BLaER1 treated with 17β-estradiol and CSF1 and Interleukin-3, amounts not matched to agents 10 nM and 100 nM (cell line): ENCODE measurements at regions not wholly inside any gene's neighbourhood (a gene's known extent, or its start where the extent isn't known, plus 50 kb on each side); places are given as distances from the start of the nearest gene placed in this dataset.

Experiments
- H3K27ac ChIP-seq, 11 experiments: shearing (Covaris generic); formaldehyde crosslinking; 2 replicates each; pipeline ENCODE4 v1.8.1; 2022
- H3K27me3 ChIP-seq, 11 experiments: shearing (Covaris generic); formaldehyde crosslinking; 2 replicates each; pipeline ENCODE4 v1.8.1; 2022
- H3K36me3 ChIP-seq, 11 experiments: shearing (Covaris generic); formaldehyde crosslinking; 2 replicates each; pipeline ENCODE4 v1.8.1; 2022
- H3K4me1 ChIP-seq, 10 experiments: shearing (Covaris generic); formaldehyde crosslinking; 2 replicates each; pipeline ENCODE4 v1.8.1; 2022
- H3K4me2 ChIP-seq, 11 experiments: shearing (Covaris generic); formaldehyde crosslinking; 2 replicates each; pipeline ENCODE4 v1.8.1; 2022
- H3K4me3 ChIP-seq, 10 experiments: shearing (Covaris generic); formaldehyde crosslinking; 2 replicates each; pipeline ENCODE4 v1.8.1; 2022
- H3K9ac ChIP-seq, 11 experiments: shearing (Covaris generic); formaldehyde crosslinking; 2 replicates each; pipeline ENCODE4 v1.8.1; 2022
- H3K9me3 ChIP-seq, 11 experiments: shearing (Covaris generic); formaldehyde crosslinking; replicated peaks in 1 of 11; 2 replicates each; pipeline ENCODE4 v1.8.1; 2022
- H4K20me1 ChIP-seq, 11 experiments: shearing (Covaris generic); formaldehyde crosslinking; 2 replicates each; pipeline ENCODE4 v1.8.1; 2022
- Cebpa-rat ChIP-seq, 11 experiments: shearing (Covaris generic); IDR thresholded peaks; 2 replicates each; pipeline ENCODE4 v1.8.1; 2022

DNA sequence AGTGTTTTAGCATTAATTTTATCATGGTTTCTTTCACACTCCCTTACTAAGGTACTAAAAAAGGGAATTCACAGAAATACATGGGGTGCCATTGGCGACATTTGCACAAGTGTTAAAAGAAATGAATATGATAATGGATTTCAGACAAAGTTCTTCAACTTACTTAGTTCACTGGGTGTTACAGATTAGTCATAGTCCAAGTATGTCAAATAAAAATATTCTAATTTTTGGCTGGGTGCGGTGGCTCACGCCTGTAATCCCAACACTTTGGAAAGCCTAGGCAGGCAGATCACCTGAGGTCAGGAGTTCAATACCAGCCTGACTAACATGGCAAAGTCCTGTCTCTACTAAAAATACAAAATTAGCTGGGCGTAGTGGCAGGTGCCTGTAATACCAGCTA, 286.1 kb upstream of the TFAP2D start:
- Histone ChIP-seq H3K9me3 (no peaks in the 10 kb centered on the region), H3K4me2 (no peak overlapping the region), H3K9ac (no peak overlapping the region), H3K4me3 (no peak overlapping the region), H3K36me3 (no peaks in the 10 kb centered on the region), H3K27me3 (no peaks in the 10 kb centered on the region), H3K4me1 (no peaks in the 10 kb centered on the region), H3K27ac (no peak overlapping the region), H4K20me1 (no peaks in the 10 kb centered on the region)
- TF ChIP-seq Cebpa-rat (IDR thresholded peaks at IDR 0.05): no peak

DNA sequence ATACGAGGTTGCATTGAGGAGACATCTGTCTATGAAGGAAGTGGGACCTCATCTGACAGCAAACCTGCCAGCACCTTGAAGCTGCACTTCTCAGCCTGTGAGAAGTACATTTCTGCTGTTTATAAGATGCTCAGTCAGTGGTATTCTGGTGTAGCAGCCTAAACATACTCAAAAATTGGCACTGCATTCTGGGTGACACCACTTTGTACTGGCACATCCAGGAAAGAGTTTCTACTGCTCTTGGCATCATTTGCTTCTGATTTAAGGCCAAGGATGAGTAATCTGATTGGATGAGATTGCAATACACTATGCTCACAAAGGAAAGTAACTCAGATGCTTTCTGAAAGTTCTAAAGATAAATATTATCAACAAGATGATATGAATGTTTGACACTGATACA, 275.4 kb upstream of the TFAP2D start:
- no peak overlapping the region for H3K4me3 ChIP-seq
- H4K20me1 ChIP-seq: no peaks in the 10 kb centered on the region
- no peak overlapping the region for H3K4me2 ChIP-seq
- H3K27ac ChIP-seq: no peak overlapping the region
- H3K9ac ChIP-seq: no peak overlapping the region
- no peaks in the 10 kb centered on the region for H3K36me3 ChIP-seq
- H3K4me1 ChIP-seq: no peaks in the 10 kb centered on the region; a peak in 1 of 20 replicates
- no peak for TF ChIP-seq Cebpa-rat (IDR thresholded peaks at IDR 0.05)
- no peaks in the 10 kb centered on the region for H3K9me3 ChIP-seq
- H3K27me3 ChIP-seq: no peaks in the 10 kb centered on the region

DNA sequence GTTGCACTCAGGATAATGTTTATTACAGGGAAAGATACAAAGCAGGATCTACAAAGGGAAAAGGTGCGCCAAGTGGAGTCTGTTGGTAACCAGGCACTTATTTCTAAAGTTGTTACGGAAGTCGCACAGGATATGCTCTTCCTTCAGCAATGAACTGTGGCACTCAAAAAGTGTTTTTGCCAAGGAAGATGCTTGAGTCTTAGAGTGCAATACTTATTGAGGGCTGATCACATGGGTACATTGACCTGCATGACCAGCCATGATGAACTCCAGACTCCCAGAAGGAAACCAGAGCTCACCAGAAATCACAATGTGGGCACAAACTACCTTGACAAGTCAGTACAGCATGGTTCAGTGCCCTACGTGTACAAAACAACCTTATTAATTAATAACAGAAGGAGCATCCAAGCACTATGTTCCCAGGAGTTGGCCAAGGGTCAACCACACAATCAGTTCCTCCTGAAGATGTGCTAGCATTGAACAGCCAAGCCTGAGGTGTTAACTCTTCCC, 270.7 kb upstream of the TFAP2D start:
- Histone ChIP-seq H3K9me3 (no peaks in the 10 kb centered on the region), H3K27me3 (no peaks in the 10 kb centered on the region), H3K27ac (no peak overlapping the region), H4K20me1 (no peaks in the 10 kb centered on the region), H3K4me2 (peak overlapping the region in 1 of 11 experiments; percentile 24; a peak in 2 of 22 replicates), H3K4me1 (no peaks in the 10 kb centered on the region; a peak in 1 of 20 replicates), H3K4me3 (no peak overlapping the region), H3K36me3 (no peaks in the 10 kb centered on the region), H3K9ac (no peak overlapping the region)
- no peak for TF ChIP-seq Cebpa-rat (IDR thresholded peaks at IDR 0.05)

DNA sequence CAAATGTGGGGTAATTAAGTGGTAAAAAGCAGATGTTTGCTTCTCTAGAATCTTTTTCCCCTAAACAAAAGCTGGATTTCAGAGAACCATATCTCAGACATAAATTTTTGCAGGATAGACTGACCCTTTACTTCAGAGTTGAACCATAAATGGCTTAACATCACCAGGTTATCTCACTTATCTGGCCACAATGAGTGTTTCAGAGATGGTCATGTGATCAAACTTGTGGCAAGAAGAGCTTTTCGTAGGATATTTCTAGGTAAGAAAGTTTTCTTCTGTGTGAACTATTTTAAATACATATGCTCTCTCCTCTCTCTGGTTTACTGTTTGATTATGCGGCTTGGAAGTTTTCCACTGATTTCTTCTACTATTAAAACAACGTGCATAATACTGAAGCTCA, 270.2 kb upstream of the TFAP2D start:
- Histone ChIP-seq H3K27me3 (no peaks in the 10 kb centered on the region), H3K4me3 (no peak overlapping the region), H3K4me1 (no peaks in the 10 kb centered on the region; a peak in 1 of 20 replicates), H3K4me2 (no peak overlapping the region), H3K9ac (no peak overlapping the region), H3K9me3 (no peaks in the 10 kb centered on the region), H3K27ac (no peak overlapping the region), H3K36me3 (no peaks in the 10 kb centered on the region), H4K20me1 (no peaks in the 10 kb centered on the region)
- TF ChIP-seq Cebpa-rat (IDR thresholded peaks at IDR 0.05): no peak

DNA sequence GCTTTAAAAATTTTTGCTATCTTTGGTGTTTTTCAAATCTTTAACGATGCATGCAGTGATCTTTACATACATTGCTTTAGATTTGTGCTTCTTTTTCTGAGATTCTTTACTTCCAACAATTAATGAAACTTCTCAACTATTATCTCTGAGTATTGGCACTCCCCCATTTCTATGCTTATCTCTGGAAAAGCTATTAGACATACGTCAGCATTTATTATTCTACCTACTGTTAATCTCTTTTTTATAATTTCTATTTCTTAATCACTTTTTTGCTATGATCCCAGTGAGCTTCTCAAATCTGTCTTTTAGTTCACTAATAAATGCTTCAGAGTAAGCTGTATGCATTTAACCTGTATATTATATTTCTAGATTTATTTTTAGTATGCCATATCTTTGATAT, 264.2 kb upstream of the TFAP2D start:
- Histone ChIP-seq H3K4me1 (peaks cover 0 to 9% (median 0%) of the 10 kb centered on the region in 10 experiments; a peak in 1 of 20 replicates), H4K20me1 (no peaks in the 10 kb centered on the region), H3K27me3 (no peaks in the 10 kb centered on the region), H3K9me3 (no peaks in the 10 kb centered on the region), H3K4me2 (no peak overlapping the region), H3K27ac (no peak overlapping the region), H3K36me3 (no peaks in the 10 kb centered on the region), H3K4me3 (no peak overlapping the region), H3K9ac (no peak overlapping the region)
- no peak for TF ChIP-seq Cebpa-rat (IDR thresholded peaks at IDR 0.05)

DNA sequence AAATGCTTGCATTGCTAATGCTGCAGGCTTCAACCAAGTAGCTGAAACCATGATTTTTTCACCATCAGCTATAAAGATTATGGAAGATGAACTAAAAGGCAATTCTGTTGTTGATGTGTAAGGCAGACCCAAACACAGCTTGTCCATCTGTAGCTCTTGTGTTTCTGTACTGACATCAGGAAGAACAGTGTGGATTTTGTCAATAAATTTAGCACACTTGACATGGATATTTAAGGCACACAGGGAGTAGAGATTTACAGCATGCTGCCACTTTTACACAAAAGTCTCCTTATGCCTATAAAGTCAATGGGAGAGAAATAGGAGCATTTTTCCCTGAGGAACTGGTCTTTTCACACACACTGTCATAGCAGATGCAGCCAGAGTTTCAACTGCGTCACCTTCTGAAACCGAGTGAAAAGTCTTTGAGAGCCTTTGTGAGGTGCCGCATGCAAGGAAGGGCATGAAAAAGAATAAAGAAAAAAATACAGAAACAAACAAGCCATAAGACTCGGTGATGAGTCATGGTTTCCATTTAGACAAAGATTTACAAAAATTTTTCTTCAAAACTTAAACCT, 261.4 kb upstream of the TFAP2D start:
- Histone ChIP-seq H3K36me3 (no peaks in the 10 kb centered on the region), H4K20me1 (no peaks in the 10 kb centered on the region), H3K27me3 (no peaks in the 10 kb centered on the region), H3K4me1 (peaks cover 0 to 9% (median 0%) of the 10 kb centered on the region in 10 experiments; a peak in 1 of 20 replicates), H3K4me2 (no peak overlapping the region), H3K9me3 (no peaks in the 10 kb centered on the region), H3K27ac (no peak overlapping the region), H3K4me3 (no peak overlapping the region), H3K9ac (no peak overlapping the region)
- TF ChIP-seq Cebpa-rat (IDR thresholded peaks at IDR 0.05): no peak

DNA sequence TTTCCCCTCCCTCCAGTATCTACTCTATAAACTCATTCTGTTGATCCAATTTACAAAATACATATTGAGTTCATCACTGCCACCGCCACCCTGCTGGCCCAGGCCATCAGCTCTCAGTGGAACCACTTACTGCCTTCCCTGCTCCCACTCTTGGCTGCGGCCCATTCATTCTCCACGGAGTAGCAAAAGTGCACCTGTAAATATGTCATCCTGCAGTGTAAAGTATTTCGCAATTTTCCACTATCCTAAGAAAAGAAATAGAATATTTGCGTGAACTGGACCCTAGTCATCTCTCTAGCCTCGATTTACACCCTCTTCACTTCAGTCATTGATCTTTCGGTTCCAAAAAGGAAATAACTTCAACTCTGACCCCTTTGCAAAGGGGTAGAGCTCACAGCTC, 258.3 kb upstream of the TFAP2D start:
- no peaks in the 10 kb centered on the region for H3K9me3 ChIP-seq
- no peak overlapping the region for H3K27ac ChIP-seq
- no peaks in the 10 kb centered on the region for H3K27me3 ChIP-seq
- H4K20me1 ChIP-seq: no peaks in the 10 kb centered on the region
- peak in 9 of 11 experiments; percentile 8 to 80 (median 51); a peak in 12 of 22 replicates for TF ChIP-seq Cebpa-rat (IDR thresholded peaks at IDR 0.05)
- no peak overlapping the region for H3K4me2 ChIP-seq
- no peak overlapping the region for H3K4me3 ChIP-seq
- H3K9ac ChIP-seq: no peak overlapping the region
- H3K4me1 ChIP-seq: peaks cover 0 to 9% (median 0%) of the 10 kb centered on the region in 10 experiments; a peak in 1 of 20 replicates
- no peaks in the 10 kb centered on the region for H3K36me3 ChIP-seq

DNA sequence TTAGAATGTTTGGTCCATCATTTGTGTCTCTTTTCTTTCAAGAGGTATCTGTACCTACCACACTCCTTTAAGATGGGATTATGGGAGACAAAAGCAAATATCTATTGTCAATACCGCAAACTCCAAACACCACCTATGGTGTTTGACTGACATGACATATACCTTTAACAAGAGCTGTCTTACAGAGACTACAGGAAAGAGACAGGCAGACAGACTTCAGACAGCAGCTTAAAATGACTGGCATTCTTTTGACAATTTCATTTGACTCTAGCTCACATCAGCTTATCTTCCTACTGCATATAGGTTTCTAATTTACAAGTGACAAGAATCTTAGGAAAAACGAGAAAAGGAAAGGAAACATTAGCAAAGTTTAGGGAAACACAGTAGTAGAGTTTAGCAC, 256.0 kb upstream of the TFAP2D start:
- Histone ChIP-seq H3K4me1 (no peaks in the 10 kb centered on the region), H3K9me3 (no peaks in the 10 kb centered on the region), H3K4me2 (no peak overlapping the region), H4K20me1 (no peaks in the 10 kb centered on the region), H3K4me3 (no peak overlapping the region), H3K9ac (no peak overlapping the region), H3K27ac (no peak overlapping the region), H3K27me3 (no peaks in the 10 kb centered on the region), H3K36me3 (no peaks in the 10 kb centered on the region)
- no peak for TF ChIP-seq Cebpa-rat (IDR thresholded peaks at IDR 0.05)

DNA sequence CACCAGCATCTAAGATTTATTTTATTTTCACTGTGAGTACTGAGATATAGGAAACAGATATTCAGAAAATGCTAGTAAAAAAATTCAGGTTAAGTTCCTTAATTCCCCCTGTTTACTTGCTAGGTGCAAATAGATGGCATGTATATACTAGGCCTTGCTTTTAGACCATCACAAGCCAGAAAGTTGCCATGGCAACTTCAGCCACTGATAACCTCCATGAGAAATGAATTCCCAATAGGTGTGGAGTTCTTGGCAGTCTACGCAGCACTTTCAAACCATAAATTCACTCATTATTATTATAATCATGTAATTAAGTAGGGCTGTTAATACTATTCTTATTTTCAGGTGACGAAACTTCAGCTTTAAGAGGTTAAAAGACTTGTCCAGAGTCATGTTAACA, 251.6 kb upstream of the TFAP2D start:
- no peak overlapping the region for H3K4me2 ChIP-seq
- no peaks in the 10 kb centered on the region for H3K9me3 ChIP-seq

DNA sequence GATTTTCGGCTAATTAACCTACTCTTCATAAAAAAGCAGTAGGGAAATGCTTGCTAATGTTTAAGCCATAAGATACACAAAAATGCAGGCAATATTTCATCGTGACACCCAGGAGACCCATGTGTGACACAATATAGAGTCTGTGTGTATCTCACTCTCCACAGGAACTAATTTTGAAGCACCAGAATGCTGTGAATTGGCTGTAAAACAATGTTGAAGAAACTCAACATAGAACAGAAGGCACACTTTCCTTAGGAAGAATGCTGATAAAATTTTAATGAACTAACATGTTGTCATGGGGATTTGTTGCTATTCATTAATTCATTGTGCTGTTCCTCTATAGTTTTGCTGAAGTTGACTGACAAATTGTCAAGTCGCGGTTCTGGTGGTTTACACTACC, 249.4 kb upstream of the TFAP2D start:
- Histone ChIP-seq H3K27me3 (no peaks in the 10 kb centered on the region), H4K20me1 (no peaks in the 10 kb centered on the region), H3K4me3 (no peak overlapping the region), H3K9me3 (no peaks in the 10 kb centered on the region), H3K4me2 (no peak overlapping the region), H3K4me1 (no peaks in the 10 kb centered on the region), H3K9ac (no peak overlapping the region), H3K27ac (no peak overlapping the region), H3K36me3 (no peaks in the 10 kb centered on the region)
- no peak for TF ChIP-seq Cebpa-rat (IDR thresholded peaks at IDR 0.05)

More for the DNA sequence above, 251.6 kb upstream of the TFAP2D start:
- H3K4me1 ChIP-seq: no peaks in the 10 kb centered on the region
- no peaks in the 10 kb centered on the region for H4K20me1 ChIP-seq
- H3K36me3 ChIP-seq: no peaks in the 10 kb centered on the region
- H3K4me3 ChIP-seq: no peak overlapping the region
- no peak overlapping the region for H3K9ac ChIP-seq
- no peak for TF ChIP-seq Cebpa-rat (IDR thresholded peaks at IDR 0.05)
- no peaks in the 10 kb centered on the region for H3K27me3 ChIP-seq
- no peak overlapping the region for H3K27ac ChIP-seq
